GM18861 (cell line): ENCODE measurements at regions not wholly inside any gene's neighbourhood (a gene's known extent, or its start where the extent isn't known, plus 50 kb on each side); places are given as distances from the start of the nearest gene placed in this dataset.
"Not testable (repeated sequence)": the region's sequence is repeated elsewhere in the genome, so short reads cannot be mapped to it uniquely, and the experiment has no call there.

Experiments
- ATAC-seq: cut with Tn5 transposase; IDR thresholded peaks from one replicate; pipeline ENCODE4 v1.9.1; 2021; ENCODE audit not compliant: unreplicated experiment

DNA sequence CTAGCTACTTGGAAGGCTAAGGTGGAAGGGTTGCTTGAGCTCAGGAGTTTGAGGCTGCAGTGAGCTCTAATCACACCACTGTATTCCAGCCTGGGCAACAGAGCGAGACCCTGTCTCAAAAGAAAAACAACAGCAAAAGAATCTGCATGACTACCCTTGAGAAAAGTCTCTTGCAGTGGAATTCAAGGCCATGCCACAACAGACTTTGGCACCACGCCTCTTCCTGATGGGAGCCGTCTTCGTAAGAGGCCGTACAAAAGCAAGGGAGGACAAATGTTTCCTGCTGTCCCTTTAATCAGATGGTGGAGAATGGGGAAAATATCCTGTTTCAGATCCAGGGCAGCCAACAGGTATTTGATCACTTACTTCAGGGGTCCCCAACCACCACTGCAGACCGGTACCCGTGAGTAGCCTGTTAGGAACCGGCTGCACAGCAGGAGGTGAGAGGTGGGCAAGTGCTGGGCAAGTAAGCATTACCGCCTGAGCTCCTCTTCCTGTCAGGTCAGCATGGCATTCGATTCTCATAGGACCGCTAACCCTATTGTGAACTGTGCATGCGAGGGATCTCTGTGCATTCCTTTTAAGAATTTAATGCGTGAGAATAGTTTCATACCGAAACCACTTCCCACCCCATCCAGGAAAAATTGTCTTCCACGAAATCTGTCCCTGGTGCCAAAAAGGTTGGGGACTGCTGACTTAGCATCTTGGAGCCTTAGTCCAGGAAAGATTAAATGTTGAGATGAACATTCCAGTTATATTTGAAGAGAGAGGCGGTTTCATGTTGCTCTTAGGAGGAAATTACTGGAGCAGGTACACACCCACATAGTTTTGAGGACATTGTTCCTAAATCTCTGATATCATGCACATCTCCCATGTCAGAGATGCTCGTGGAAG, 94.4 kb upstream of the XPO1 start:
- ATAC-seq: no peak

GRCh38 chr2:61631321-61631720, 93.2 kb upstream of the XPO1 start:
- no peak for ATAC-seq

GRCh38 chr2:61626827-61627226, 88.7 kb upstream of the XPO1 start:
- ATAC-seq: no peak

DNA sequence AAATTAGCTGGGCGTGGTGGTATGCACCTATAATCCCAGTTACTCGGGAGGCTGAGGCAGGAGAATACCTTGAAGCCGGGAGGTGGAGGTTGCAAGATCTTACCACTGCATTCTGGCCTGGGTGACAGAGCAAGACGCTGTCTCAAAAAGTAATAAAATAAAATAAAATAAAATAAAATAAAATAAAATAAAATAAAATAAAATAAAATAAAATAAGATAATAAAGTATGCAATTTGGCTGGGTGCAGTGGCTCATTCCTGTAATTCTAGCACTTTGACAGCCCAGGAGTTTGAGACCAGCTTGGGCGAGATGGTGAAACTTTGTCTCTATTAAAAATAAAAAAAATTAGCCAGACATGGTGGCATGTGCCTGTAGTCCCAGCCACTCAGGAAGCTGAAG, 85.6 kb upstream of the XPO1 start:
- no peak for ATAC-seq

- ATAC-seq: no peak
Observed at GRCh38 chr2:61620244-61621159, 82.3 kb upstream of the XPO1 start.

GRCh38 chr2:61619561-61619960, 81.4 kb upstream of the XPO1 start:
- no peak for ATAC-seq

DNA sequence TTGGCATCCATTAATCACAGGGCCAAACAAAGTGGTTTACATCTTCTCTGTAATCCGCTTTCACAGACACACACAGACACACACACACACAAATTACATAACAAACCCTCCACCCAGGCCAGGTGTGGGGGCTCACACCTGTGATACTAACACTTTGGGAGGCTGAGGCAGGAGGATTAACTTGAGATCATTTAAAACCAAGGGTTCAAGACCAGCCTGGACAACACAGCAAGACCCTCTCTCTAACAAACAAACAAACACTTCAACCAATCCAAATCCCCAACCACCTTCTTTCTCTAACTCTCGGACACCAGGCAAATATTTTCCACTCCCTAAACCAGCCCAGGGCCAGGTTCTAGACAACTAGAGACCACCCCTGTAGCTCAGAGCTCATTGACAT, 79.5 kb upstream of the XPO1 start:
- ATAC-seq: no peak

DNA sequence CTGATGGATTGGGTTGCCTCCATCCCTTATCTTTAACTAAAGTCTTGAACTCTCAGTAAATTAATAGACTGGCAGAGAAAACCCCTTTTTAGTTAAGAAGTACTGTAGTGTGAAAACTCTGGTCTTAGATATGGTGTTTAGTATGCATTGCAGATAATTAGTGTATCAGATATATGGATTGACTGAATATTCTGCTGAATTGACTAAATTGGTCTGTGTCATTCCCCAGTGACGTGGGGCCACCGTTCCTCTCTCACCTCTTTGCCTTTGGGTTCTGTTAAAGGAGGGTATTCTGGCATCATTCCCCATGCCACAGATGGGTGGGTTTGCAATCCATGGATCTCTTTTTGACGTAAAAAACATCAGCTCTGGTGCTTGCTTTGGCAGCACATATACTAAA, 67.1 kb upstream of the XPO1 start:
- no peak for ATAC-seq

GRCh38 chr2:61604433-61604832, 66.3 kb upstream of the XPO1 start:
- no peak for ATAC-seq

- ATAC-seq: not testable (repeated sequence)
Observed at GRCh38 chr2:61598515-61599156, 60.5 kb upstream of the XPO1 start.

GRCh38 chr2:61597300-61598289, 59.4 kb upstream of the XPO1 start:
- ATAC-seq: no peak

DNA sequence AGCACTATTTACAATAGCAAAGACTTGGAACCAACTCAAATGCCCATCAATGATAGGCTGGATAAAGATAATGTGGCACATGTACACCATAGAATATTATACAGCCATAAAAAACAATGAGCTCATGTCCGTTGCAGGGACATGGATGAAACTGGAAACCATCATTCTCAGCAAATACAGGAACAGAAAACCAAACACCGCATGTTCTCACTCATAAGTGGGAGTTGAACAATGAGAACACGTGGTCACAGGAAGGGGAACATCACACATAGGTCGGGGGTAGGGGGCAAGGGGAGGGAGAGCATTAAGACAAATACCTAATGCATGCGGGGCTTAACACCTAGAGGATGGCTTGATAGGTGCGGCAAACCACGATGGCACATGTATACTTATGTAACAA, 56.0 kb upstream of the XPO1 start:
- not testable (repeated sequence) for ATAC-seq

DNA sequence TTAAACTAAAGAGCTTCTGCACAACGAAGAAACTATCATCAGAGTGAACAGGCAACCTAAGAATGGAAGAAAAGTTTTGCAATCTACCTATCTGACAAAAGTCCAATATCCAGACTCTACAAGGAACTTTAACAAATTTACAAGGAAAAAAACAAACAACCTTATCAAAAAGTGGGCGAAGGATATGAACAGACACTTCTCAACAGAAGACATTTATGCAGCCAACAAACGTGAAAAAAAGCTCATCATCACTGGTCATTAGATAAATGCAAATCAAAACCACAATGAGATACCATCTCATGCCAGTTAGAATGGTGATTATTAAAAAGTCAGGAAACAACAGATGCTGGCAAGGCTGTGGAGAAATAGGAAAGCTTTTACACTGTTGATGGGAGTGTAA, 55.5 kb upstream of the XPO1 start:
- not testable (repeated sequence) for ATAC-seq

- ATAC-seq: no peak
Observed at GRCh38 chr2:61590214-61590613, 52.1 kb upstream of the XPO1 start.

GRCh38 chr2:61588566-61588965, 50.4 kb upstream of the XPO1 start:
- ATAC-seq: no peak
